NCI-H187 treated with DMSO at 0.1 percent for 48 hours (cell line): ENCODE measurements at regions not wholly inside any gene's neighbourhood (a gene's known extent, or its start where the extent isn't known, plus 50 kb on each side); places are given as distances from the start of the nearest gene placed in this dataset.
"Not testable (repeated sequence)": the region's sequence is repeated elsewhere in the genome, so short reads cannot be mapped to it uniquely, and the experiment has no call there.

ENCODE experiments used
- DNase-seq: peaks from one replicate; lab custom pipeline; 2025; lab: John Stamatoyannopoulos, UW

DNA sequence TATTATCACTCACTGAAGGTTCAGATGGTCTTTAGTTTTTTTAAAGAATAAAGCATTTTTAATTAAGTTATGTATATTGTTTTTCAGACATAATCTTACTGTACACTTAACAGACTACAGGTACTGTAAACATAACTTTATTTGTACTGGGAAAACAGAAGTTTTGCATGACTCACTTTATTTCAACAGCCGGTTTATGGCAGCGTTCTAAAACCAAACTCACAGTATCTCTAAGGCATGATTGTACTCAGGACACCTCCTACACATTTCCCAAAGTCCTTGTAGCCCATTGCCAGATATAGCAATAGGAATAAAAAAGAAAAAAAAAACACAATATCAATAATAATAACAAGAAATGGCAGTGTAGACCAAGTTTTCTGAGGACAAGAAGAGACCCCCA, 1341.4 kb downstream of the FSCB start:
- DNase-seq = no peak

DNA sequence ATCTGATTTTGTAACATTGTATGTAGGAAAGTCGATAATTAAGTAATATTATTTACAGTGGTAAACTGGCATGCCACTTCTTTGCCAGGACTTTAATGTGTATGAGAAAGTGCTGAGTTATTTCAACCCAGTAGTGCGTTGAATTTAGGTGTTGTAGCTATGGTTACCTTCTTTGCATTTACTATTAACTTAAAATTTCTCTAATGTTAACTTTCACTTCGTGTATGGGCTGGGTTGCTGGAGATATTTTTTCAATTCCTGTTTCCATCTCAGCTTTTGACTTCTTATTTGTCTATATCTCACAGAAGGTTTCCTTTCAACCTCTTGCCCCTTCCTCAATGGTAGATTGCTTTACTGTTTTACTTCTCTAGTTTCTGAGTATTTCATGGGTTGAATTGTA, 1345.6 kb downstream of the FSCB start:
- DNase-seq = no peak

DNA sequence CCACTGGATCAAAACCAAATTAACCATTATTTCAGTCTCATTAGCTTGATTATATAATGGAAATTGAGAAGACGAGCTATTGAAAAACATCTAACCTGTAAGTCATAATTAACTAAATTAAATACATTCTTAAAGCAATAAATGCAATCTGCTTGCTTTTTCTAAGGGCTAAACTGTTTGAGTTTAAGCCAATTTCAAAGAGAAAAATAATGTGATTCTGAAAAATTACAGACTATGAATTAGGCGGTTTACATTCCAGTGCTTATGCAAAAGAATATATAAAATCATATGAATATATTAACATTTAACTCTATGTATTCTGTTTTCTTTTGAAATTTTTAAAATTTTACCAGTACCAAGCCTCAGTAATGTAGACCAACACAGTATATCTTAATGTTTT, 1349.4 kb downstream of the FSCB start:
- no peak for DNase-seq

DNA sequence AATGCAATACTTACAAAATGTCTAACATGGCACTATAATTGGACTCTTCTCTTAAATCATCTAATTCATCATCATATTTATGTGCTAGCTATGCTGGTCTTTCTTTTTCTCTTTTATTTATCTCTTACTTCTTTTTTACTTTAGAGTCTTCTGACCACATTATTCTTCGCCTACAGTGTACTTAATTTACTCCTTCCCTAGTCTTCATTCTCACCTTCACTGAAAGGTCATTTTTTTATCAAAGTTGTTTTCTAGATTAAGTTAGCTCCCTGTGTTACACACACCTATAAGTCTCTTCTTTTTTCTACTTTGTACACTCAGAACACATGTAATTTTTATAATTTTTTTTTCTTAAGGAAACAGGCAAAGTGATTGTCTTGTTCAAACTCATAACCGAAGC, 1351.2 kb downstream of the FSCB start:
- DNase-seq = no peak

DNA sequence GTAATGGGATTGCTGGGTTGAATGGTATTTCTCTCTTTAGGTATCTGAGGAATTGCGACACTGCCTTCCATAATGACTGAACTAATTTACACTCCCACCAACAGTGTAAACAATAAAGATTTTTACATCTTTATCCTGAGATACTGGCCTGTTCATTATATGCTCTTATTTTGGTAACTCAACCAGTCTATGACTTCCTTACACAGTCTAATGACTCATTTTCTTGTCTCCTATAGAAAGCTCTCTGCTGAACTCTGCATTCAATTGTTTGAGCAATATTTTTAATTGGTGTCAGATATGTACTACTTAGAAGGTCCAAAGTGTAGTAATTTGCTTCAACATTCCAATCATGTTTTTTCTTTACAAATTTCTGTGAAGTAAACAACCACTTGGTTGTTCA, 1351.8 kb downstream of the FSCB start:
- no peak for DNase-seq

DNA sequence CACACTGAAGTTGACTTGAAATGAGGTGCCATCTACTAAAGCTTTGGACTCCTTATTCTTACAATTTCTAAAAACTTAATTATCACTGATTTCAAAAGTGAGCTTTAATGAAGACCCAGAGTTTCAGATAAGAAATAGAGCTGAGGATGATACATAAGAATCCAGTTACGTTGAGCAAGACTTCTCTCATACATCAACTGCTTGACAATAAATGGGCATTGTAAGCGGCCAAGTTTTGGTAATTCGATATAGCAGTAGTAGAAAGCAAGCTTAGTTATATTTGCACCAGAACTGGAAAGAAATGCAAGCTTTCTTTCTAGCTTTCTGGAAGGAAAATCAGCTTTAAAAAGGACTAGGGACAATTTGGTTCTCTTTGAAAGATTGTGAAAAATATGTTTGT, 1359.6 kb downstream of the FSCB start:
- no peak for DNase-seq

DNA sequence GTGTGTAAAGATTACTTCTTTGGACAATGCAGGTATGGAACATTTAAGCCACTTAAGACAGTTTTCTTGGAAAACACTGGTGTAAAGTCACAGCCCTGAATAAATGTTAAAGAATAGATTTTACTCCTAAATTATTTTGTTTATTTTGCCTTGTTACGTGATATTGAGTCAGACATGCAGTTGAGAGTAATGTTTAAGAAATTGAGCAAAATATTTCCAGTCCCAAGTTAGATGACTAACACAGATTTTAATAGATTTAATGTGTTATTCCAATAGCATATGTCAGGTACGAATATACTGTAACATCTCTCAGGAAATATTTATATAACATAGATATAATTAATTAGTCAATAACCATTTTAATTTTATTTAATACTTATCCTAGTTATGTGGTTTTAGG, 1361.7 kb downstream of the FSCB start:
- DNase-seq = no peak

DNA sequence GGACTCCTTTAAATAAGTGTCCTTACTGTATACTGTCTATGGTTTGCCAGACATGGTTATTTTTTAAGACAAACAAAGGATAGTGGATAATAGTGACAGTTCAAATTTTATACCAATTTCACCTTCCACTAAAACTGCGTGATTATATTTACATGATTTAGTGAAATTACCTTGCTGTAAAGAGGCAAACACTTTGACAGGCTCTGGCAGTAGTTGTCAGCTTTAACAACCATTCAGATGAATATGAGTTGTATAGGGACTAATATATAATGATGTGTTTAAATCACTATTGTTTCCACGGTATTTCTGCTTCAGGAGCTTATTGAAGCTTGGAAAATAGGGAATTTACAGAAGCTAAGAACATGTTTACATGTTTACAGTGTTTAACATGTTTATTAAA, 1364.0 kb downstream of the FSCB start:
- DNase-seq = no peak

DNA sequence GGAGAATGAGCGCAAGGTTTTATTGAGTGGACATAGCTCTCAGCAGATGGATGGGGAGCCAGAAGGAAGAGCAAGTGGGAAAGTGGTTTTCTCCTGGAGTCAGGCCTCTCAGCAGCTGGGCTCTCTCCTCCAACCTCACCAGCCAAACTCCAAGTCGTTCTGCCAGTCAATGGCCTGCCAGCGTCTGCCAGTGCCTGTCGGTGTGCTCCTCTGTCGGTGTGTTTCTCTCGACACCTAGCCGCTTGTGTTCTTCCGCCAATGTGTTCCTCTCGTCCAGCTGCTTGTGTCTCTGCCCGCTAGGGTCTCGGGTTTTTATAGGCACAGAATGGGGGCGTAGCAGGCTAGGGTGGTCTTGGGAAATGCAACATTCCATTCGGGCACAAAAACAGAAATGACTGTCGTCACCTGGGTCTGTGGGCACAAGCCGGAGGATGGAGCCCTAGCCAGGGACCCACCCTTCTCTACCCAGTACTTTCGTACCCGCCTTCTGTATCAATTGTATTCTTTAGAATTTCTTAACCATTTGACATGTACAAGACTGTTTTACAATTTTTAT, 1365.4 kb downstream of the FSCB start:
- no peak for DNase-seq

DNA sequence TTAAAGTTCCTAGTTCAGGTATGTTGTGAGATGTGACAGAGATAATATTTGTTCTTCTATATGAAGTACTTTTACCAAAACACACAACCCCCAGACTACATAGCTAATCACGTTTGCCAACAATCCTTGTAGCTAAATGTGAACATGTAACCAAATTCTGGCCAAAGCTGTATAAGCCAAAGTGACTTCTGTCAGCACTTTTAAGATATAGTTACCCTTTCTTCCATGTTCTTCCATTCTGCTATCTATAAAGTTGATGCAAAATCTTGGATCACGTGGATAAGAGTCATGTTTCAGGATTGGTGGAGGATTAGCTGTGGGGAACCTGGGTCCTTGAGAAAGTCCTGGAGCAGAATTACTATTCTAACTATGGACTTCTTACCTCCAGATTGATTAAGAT, 1366.6 kb downstream of the FSCB start:
- DNase-seq = no peak

DNA sequence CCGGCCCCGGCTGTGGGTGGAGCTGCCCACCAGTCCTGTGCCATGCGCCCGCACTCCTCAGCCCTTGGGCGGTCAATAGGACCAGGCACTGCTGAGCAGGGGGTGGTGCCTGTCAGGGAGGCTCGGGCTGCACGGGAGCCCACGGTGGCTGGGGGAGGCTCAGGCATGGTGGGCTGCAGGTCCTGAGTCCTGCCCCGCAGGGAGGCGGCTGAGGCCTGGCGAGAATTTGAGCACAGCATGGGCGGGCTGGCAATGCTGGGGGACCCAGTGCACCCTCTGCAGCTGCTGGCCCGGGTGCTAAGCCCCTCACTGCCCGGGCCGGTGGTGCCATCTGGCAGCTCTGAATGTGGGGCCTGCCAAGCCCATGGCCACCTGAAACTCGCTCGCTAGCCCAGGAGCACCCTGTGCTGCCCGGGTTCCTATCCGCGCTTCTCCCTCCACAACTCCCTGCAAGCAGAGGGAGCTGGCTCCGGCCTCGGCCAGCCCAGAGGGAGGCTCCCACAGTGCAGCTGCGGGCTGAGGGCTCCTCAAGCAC, 1371.1 kb downstream of the FSCB start:
- DNase-seq = no peak

DNA sequence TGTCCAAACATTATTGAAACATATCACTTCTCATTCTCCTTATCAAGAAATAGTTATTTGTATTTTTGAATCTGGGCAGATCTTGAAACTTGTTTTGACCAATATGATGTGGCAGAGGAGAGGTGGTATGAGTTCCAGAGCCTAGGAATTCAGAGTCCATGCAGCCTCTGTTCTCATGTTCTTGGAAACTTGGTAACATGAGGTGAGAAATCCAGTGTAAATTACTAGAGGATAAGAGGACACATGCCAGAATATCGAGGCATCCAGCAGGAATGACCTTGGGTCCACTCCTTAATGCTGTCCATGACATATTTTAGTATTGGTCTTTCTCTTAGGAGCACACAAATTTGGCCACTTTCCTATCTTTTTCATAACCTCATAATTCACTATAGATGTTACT, 1374.6 kb downstream of the FSCB start:
- no peak for DNase-seq

DNA sequence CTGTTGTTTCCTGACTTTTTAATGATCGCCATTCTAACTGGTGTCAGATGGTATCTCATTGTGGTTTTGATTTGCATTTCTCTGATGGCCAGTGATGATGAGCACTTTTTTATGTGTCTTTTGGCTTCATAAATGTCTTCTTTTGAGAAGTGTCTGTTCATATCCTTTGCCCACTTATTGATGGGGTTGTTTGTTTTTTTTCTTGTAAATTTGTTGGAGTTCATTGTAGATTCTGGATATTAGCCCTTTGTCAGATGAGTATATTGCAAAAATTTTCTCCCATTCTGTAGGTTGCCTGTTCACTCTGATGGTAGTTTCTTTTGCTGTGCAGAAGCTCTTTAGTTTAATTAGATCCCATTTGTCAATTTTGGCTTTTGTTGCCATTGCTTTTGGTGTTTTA, 1378.7 kb downstream of the FSCB start:
- not testable (repeated sequence) for DNase-seq

DNA sequence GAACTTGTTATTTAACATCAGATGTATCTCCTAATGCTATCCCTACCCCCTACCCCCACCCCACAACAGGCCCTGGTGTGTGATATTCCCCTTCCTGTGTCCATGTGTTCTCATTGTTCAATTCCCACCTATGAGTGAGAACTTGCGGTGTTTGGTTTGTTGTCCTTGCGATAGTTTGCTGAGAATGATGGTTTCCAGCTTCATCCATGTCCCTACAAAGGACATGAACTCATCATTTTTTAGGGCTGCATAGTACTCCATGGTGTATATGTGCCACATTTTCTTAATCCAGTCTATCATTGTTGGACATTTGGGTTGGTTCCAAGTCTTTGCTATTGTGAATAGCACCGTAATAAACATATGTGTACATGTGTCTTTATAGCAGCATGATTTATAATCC, 1379.2 kb downstream of the FSCB start:
- DNase-seq = not testable (repeated sequence)

DNA sequence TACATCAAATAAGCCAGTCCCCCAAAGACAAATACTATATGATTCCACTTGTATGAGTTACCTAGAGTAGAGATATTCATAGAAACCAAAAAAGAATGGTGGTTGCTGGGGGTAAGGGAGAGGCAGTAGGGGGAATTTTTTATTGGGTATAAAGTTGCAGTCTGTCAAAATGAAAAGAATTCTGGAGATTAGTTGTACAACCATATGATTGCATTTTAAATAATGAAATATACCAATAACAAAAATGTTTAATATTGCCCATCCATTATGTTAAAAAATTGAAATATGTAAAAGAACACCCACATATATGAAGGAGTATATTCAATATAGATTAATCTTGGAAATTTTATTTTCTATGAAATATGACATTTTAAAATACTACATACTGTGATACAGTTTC, 1383.5 kb downstream of the FSCB start:
- DNase-seq = no peak

DNA sequence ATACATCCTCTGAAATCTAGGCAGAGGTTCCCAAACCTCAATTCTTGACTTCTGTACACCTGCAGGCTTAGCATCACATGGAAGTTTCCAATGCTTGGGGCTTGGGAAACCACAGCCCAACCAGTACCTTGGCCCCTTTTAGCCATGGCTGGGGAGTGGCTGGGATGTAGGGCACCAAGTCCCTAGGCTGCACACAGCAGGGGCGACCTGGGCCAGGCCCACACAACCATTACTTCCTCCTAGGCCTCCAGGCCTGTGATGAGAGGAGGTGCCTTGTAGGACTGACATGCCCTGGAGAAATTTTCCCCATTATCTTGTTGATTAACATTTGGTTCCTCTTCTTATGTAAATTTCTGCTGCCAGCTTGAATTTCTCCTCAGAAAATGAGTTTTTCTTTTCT, 1387.4 kb downstream of the FSCB start:
- DNase-seq = no peak

DNA sequence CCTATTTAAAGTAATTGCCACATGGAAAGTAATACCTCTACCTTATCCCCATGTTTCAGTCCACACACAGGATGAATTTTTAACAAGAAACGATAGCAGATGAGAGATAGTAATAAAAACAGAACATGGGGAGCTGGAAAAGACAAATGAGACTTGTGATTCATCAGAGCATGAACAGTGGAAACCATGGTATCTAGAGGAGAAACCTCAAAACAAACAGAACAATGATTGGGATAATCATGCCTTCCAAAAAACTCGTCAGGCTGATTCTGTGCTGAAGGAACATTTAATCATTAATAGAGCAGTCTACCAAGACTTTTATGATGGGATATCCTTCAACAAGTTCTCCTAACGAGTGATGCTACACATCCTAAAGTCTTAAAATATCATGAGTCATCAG, 1390.7 kb downstream of the FSCB start:
- no peak for DNase-seq

DNA sequence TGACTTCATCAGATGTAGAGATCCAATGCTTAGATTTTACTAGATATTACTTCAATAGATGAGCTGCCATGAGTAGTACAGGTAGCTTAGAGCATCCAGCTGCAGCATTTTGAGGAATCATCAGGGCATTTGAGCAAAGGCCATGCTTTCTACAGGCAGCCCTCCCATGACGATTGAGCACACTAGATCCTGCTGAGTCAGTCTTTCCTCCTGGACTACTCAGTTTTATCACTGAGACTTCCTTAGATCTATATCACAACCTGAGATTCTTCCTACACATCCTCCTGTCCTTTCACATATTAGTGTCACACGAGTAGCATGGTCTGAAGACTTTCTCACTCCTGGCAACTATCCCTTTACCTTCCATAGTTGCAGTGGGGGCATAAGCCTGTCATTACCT, 1401.8 kb downstream of the FSCB start:
- DNase-seq = no peak

DNA sequence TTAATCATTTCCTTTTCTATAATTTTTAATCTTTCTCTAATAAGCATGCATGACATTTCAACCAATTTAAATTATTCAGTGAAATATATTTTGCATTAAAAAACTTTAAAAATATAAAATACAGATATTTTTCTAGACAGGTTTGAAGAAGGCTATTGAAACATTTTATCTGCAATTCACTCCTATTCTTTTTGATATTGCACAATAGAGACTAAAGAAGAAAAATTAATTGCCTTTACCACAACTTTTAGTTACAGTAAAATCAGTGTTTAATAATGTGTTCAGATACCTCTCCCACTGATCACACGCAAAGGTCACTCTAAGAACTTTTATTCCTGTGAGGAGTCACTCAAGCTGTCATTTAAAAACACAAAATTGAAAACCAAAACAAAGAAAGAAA, 1416.7 kb downstream of the FSCB start:
- DNase-seq = no peak

DNA sequence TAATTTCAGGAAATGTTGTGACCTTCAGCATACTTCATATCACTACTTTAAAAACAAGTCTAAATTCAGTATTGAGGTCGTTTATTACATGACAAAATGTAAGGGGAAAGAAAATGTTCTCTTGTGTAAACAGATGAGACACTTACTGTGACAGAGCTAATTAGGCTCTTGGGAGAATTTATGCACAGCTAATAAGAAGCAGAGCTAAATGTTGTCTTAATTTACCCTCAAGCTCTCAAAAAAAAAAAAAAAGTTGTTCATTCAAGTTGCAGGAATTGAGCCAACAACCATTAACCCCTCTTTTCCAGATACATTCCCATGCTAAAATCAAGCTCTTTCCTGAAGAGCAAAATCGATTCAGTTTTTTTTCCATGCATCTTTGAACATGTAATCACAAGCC, 1419.4 kb downstream of the FSCB start:
- no peak for DNase-seq

DNA sequence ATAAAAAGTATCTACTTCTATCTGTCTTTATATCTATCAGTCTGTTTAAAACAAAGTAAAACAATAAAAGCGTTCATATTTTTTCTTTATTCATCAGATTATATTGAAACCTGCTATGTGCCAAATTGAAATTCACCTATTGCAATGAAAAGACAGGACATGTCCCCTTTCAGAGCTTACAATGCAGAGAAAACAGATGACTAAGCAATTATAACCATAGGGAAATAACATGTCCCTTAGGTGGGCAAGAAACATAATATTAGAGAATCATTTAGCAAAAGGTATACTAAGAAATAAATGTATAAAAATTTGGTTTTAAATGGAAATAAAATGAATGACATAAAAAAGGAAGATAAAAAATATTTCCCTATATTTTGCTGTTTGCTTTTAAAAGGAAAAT, 1421.3 kb downstream of the FSCB start:
- no peak for DNase-seq

DNA sequence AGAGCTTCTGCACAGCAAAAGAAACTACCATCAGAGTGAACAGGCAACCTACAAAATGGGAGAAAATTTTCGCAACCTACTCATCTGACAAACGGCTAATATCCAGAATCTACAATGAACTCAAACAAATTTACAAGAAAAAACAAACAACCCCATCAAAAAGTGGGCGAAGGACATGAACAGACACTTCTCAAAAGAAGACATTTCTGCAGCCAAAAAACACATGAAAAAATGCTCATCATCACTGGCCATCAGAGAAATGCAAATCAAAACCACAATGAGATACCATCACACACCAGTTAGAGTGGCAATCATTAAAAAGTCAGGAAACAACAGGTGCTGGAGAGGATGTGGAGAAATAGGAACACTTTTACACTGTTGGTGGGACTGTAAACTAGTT, 1439.7 kb downstream of the FSCB start:
- DNase-seq = not testable (repeated sequence)

DNA sequence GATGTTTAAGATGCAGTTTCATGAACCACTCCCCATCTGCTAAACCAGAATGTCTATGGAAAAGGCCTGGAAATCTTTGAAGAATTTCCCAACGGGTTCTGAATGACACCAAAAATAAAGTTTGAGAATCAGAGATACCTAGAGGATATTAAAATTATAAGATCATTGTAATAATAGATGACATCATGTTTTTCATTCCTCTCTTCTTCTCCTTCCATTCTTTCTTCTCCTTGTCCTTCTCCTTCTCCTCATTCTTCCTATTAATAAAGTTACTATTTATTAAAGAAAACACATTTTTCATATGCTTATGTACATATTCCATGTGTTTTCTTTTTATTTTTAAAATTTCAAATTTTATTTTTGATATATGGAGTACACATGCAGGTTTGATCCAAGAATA, 1449.4 kb downstream of the LRFN5 start:
- DNase-seq = no peak

DNA sequence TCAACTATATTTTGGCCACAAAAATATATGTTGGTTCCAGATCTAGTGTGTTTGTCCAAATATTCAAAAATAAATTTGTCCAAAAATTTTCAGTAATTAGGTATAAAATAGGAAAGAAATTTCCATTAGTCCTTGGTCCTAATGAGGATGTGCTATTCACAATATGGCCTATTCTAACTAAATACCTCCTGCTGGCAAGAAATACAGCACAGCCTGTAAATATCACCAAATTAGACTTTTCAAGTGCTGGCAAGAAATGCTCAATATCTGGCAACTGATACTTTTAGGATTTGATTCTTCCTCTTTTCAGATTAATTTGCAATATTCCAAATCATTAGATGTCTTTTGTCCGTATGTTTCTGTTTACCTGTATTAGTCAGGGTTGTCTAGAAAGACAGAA, 1446.2 kb downstream of the LRFN5 start:
- no peak for DNase-seq

DNA sequence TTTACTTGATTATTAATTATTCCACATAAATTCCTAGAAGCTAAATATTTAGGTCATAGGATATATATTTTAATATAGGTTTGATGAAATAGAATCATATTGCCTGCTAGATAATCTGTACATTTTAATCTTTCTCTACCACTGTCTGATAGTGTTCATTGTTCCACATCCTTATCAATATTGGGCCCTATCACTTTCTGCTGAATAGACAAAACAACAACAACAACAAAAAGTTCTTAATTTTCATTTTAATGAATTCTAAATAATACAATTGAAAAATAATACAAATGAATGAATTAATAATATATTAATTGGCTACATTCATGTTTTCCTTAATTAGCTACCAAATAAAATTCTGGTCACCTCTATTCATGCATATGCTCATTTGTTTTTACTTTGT, 1437.2 kb downstream of the LRFN5 start:
- no peak for DNase-seq
